GM08714 (cell line): ENCODE measurements at regions not wholly inside any gene's neighbourhood (a gene's known extent, or its start where the extent isn't known, plus 50 kb on each side); places are given as distances from the start of the nearest gene placed in this dataset.
"Not testable (repeated sequence)": the region's sequence is repeated elsewhere in the genome, so short reads cannot be mapped to it uniquely, and the experiment has no call there.

Experiments
- H3K4me3 ChIP-seq: fragments of 200-500 bp; sonication (Bioruptor generic); 2 replicates; pipeline ENCODE4 v1.5.1; 2014; ENCODE audit warnings: mild to moderate bottlenecking, low read length, inconsistent platforms
- ZNF274 ChIP-seq: IDR thresholded peaks from 2 replicates; pipeline ENCODE4 v1.6.1; 2012; ENCODE audit warnings: mild to moderate bottlenecking, low read depth, low read length

DNA sequence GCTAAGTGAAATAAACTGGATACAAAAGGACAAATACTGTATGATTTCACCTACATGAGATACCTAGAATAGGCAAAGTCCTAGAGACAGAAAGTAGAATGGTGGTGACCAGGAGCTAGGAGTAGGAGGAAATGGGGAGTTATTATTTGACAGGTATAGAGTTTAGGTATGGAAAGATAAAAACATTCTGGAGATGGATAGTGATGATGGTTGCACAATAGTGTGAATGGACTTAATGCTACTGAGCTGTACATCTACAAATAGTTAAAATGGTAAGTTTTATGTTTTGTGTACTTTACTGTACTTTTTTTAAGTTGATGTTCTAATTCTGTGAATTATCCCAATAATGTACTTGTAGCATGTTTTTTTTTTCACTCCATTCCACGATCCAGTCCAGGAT, 59.5 kb upstream of the RALGPS2 start:
- H3K4me3 ChIP-seq: no peak overlapping the region
- TF ChIP-seq ZNF274: no peak

DNA sequence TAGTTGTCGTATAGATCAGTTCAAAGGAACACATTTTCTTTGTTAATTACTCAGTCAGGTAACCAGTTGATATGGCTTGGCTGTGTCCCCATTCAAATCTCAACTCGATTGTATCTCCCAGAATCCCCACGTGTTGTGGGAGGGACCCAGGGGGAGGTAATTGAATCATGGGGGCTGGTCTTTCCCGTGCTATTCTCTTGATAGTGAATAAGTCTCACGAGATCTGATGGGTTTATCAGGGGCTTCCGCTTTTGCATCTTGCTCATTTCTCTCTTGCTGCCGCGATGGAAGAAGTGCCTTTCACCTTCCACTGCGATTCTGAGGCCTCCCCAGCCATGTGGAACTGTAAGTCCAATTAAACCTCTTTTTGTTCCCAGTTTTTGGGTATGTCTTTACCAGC, 58.2 kb upstream of the RALGPS2 start:
- H3K4me3 ChIP-seq: not testable (repeated sequence)

DNA sequence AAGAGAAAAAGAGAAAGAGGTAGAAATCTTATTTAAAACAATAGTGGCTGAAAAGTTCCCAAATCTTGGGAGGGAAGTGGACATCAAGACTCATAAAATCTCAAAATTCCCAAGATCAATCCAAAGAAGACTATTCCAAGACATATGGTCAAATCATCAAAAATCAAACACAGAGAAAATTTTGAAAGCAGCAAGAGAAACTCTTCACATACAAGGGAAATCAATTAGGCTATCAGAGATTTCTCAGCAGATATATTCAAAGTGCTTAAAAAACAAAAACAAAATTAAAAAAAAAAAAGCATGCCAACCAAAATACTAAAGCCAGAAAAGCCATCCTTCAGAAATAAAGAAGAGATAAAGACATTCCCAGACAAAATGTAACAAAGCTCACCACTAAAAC, 52.6 kb upstream of the RALGPS2 start:
- H3K4me3 ChIP-seq: no peak overlapping the region
- TF ChIP-seq ZNF274: no peak

DNA sequence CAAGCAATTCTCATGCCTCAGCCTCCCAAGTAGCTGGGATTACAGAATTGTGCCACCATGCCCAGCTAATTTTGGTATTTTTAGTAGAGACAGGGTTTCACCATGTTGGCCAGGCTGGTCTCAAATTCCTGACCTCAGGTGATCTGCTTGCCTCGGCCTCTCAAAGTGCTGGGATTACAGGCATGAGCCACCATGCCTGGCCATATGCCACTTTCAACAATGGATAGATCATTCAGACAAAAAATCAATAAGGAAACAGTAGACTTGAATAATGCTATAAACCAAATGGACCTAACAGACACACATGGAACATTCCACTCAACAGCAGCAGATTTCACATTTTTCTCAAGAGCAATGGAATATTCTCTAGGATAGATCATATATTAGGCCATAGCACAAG, 50.5 kb upstream of the RALGPS2 start:
- not testable (repeated sequence) for H3K4me3 ChIP-seq
